ENCODE measurements at regions not wholly inside any gene's neighbourhood (a gene's known extent, or its start where the extent isn't known, plus 50 kb on each side); places are given as distances from the start of the nearest gene placed in this dataset.

- TF ChIP-seq CTCF (conservative IDR thresholded peaks at IDR 0.05; ENCODE audit: low read length): no peak
- TF ChIP-seq EZH2phosphoT487 (IDR thresholded peaks at IDR 0.05; ENCODE audit: borderline replicate concordance): no peak
Measured at GRCh38 chr3:44136421-44136820, 105.3 kb upstream of the TOPAZ1 start.

All from Loucy (cell line).